NT2/D1 (cell line): ENCODE measurements at regions not wholly inside any gene's neighbourhood (a gene's known extent, or its start where the extent isn't known, plus 50 kb on each side); places are given as distances from the start of the nearest gene placed in this dataset.

Experiments
- DNase-seq: peaks from one replicate; pipeline ENCODE4 v3.0.0-alpha.2; 2011; ENCODE audit warnings: low read depth, low spot score
- H3K27me3 ChIP-seq: 2 replicates; pipeline ENCODE4 v1.6.0; 2011; ENCODE audit warnings: mild to moderate bottlenecking; ENCODE audit not compliant: insufficient read length, insufficient read depth
- H3K36me3 ChIP-seq: 2 replicates; pipeline ENCODE4 v1.6.1; 2011; ENCODE audit warnings: mild to moderate bottlenecking, low read length, mixed read lengths; ENCODE audit not compliant: insufficient read depth, insufficient read length
- H3K4me1 ChIP-seq: 2 replicates; pipeline ENCODE4 v1.5.1; 2011; ENCODE audit not compliant: insufficient read depth, insufficient read length
- H3K4me3 ChIP-seq: 2 replicates; pipeline ENCODE4 v1.5.1; 2011; ENCODE audit warnings: low read depth; ENCODE audit not compliant: insufficient read length
- H3K9ac ChIP-seq: 2 replicates; pipeline ENCODE4 v1.6.0; 2011; ENCODE audit warnings: low read depth; ENCODE audit not compliant: insufficient read length
- H3K9me3 ChIP-seq: 2 replicates; pipeline ENCODE4 v1.5.1; 2011; ENCODE audit warnings: mild to moderate bottlenecking, low read length; ENCODE audit not compliant: insufficient read depth
- SUZ12 ChIP-seq: IDR thresholded peaks from 2 replicates; pipeline ENCODE4 v1.6.1; 2011; ENCODE audit not compliant: insufficient read length, insufficient read depth; ENCODE audit errors: extremely low read depth
- YY1 ChIP-seq: IDR thresholded peaks from 2 replicates; pipeline ENCODE4 v1.6.1; 2011; ENCODE audit not compliant: insufficient read length, insufficient read depth
- ZNF274 ChIP-seq: IDR thresholded peaks from 2 replicates; pipeline ENCODE4 v1.6.1; 2011; ENCODE audit warnings: mild to moderate bottlenecking, low read depth, low read length

- H3K27me3 ChIP-seq = no peaks in the 10 kb centered on the region
- no peak for DNase-seq
- TF ChIP-seq ZNF274 (no peak), YY1 (no peak), SUZ12 (no peak)
- no peaks in the 10 kb centered on the region for H3K36me3 ChIP-seq
- no peaks in the 10 kb centered on the region for H3K9me3 ChIP-seq
- H3K4me3 ChIP-seq = no peak overlapping the region
- no peaks in the 10 kb centered on the region for H3K4me1 ChIP-seq
- no peak overlapping the region for H3K9ac ChIP-seq
Measured at GRCh38 chr5:145246961-145247744, 588.0 kb downstream of the PRELID2 start.

DNA sequence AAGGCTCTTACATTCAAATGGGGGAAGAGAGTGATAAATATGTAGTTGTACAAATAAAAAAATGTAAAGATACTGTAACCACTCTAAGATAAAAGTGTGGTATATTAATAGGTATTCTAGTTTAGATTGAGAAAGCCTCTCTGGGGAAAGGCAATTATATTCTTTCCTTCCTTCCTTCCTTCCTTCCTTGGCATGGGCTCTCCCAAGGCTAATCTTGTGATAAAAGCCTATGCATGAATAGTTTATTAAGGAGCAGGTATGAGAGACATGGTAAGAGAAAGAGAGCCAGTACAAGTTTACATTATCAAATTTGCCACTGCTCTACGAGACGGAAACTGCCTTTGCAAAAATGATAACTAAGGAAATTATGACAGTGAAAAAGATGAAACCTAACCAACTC is 588.8 kb downstream of the PRELID2 start:
- H3K4me3 ChIP-seq = no peak overlapping the region
- H3K36me3 ChIP-seq = no peaks in the 10 kb centered on the region
- no peak overlapping the region for H3K9ac ChIP-seq
- H3K4me1 ChIP-seq = no peaks in the 10 kb centered on the region
- no peak for TF ChIP-seq ZNF274
- no peak for TF ChIP-seq YY1
- no peak for TF ChIP-seq SUZ12
- DNase-seq = no peak
- no peaks in the 10 kb centered on the region for H3K9me3 ChIP-seq
- no peaks in the 10 kb centered on the region for H3K27me3 ChIP-seq

- no peak for DNase-seq
- no peaks in the 10 kb centered on the region for H3K9me3 ChIP-seq
- H3K36me3 ChIP-seq = no peaks in the 10 kb centered on the region
- no peaks in the 10 kb centered on the region for H3K27me3 ChIP-seq
- H3K4me3 ChIP-seq = no peak overlapping the region
- no peak for TF ChIP-seq SUZ12
- no peak for TF ChIP-seq YY1
- no peak for TF ChIP-seq ZNF274
- no peaks in the 10 kb centered on the region for H3K4me1 ChIP-seq
- H3K9ac ChIP-seq = no peak overlapping the region
Measured at GRCh38 chr5:145245354-145245753, 589.8 kb downstream of the PRELID2 start.

GRCh38 chr5:145244788-145245187 is 590.4 kb downstream of the PRELID2 start:
- Histone ChIP-seq H3K4me1 (no peaks in the 10 kb centered on the region), H3K36me3 (no peaks in the 10 kb centered on the region), H3K4me3 (no peak overlapping the region), H3K9me3 (no peaks in the 10 kb centered on the region), H3K27me3 (no peaks in the 10 kb centered on the region), H3K9ac (no peak overlapping the region)
- no peak for DNase-seq
- no peak for TF ChIP-seq ZNF274
- TF ChIP-seq SUZ12 = no peak
- TF ChIP-seq YY1 = no peak

GRCh38 chr5:145244251-145244650 is 590.9 kb downstream of the PRELID2 start:
- H3K9me3 ChIP-seq = no peaks in the 10 kb centered on the region
- no peaks in the 10 kb centered on the region for H3K4me1 ChIP-seq
- DNase-seq = no peak
- H3K4me3 ChIP-seq = no peak overlapping the region
- no peaks in the 10 kb centered on the region for H3K36me3 ChIP-seq
- no peak for TF ChIP-seq ZNF274
- TF ChIP-seq SUZ12 = no peak
- TF ChIP-seq YY1 = no peak
- H3K9ac ChIP-seq = no peak overlapping the region
- no peaks in the 10 kb centered on the region for H3K27me3 ChIP-seq

DNA sequence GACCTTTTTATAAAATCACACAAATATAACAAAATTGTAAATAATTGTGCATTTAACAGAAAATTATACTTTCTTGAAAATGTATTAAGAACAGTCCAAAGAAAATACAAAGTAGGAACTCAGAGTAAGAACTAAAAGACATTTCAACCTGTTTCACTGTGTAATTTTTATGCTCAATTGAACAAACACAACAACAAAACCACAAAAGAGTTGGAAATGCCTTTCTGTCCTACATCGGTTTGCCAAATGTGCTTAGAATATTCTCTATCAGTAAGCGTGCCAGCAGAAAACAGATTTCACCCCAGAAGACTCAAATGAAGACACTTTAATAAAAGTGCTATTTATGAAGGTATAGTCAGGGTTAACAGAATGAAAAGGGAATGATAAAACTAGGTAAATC is 592.1 kb downstream of the PRELID2 start:
- Histone ChIP-seq H3K9me3 (no peaks in the 10 kb centered on the region), H3K4me3 (no peak overlapping the region), H3K9ac (no peak overlapping the region), H3K36me3 (no peaks in the 10 kb centered on the region), H3K4me1 (no peaks in the 10 kb centered on the region), H3K27me3 (no peaks in the 10 kb centered on the region)
- TF ChIP-seq ZNF274 = no peak
- no peak for TF ChIP-seq YY1
- TF ChIP-seq SUZ12 = no peak
- no peak for DNase-seq

GRCh38 chr5:145242551-145242950 is 592.6 kb downstream of the PRELID2 start:
- H3K9ac ChIP-seq = no peak overlapping the region
- DNase-seq = no peak
- H3K9me3 ChIP-seq = no peaks in the 10 kb centered on the region
- H3K27me3 ChIP-seq = no peaks in the 10 kb centered on the region
- H3K4me3 ChIP-seq = no peak overlapping the region
- no peaks in the 10 kb centered on the region for H3K4me1 ChIP-seq
- no peaks in the 10 kb centered on the region for H3K36me3 ChIP-seq
- TF ChIP-seq YY1 (no peak), SUZ12 (no peak), ZNF274 (no peak)
